CD14-positive monocyte (primary cell): ENCODE measurements at regions not wholly inside any gene's neighbourhood (a gene's known extent, or its start where the extent isn't known, plus 50 kb on each side); places are given as distances from the start of the nearest gene placed in this dataset.

Experiments
- DNase-seq, 3 donors: peaks; one replicate each; pipeline ENCODE4 v3.0.0-alpha.2; 2011 to 2022
- H2AFZ ChIP-seq: 2 replicates; pipeline ENCODE4 v1.6.0; 2012; ENCODE audit warnings: mild to moderate bottlenecking, low read depth, low read length, inconsistent platforms; ENCODE audit not compliant: insufficient read depth, poor library complexity, severe bottlenecking
- H3K27ac ChIP-seq, 2 donors: 1 replicate in 1 of 2; 2 replicates in 1 of 2; pipeline ENCODE4 v1.5.1; 2012 to 2013; ENCODE audit warnings: low read length in 2 of 2, control low read depth in 1 of 2, inconsistent platforms in 1 of 2, low read depth in 1 of 2, mild to moderate bottlenecking in 1 of 2
- H3K27me3 ChIP-seq, 2 donors: one replicate each; pipeline versions ENCODE4 v1.6.0 to v1.6.1; 2011 to 2013; ENCODE audit warnings: low read length in 2 of 2; ENCODE audit not compliant: control insufficient read depth in 2 of 2, insufficient read depth in 2 of 2
- H3K36me3 ChIP-seq, 2 donors: replicated peaks in 1 of 2; 1 replicate in 1 of 2; 2 replicates in 1 of 2; pipeline versions ENCODE4 v1.5.1 to v1.6.1; 2012 to 2013; ENCODE audit warnings: low read length in 2 of 2, control low read depth in 1 of 2, inconsistent platforms in 1 of 2, mild to moderate bottlenecking in 1 of 2; ENCODE audit not compliant: insufficient read depth in 2 of 2, control insufficient read depth in 1 of 2
- H3K4me1 ChIP-seq, 2 donors: 1 replicate in 1 of 2; 2 replicates in 1 of 2; pipeline versions ENCODE4 v1.5.1 to v1.6.1; 2012 to 2013; ENCODE audit warnings: low read length in 2 of 2, control low read depth in 1 of 2, inconsistent platforms in 1 of 2, mild to moderate bottlenecking in 1 of 2, moderate library complexity in 1 of 2; ENCODE audit not compliant: insufficient read depth in 2 of 2, control insufficient read depth in 1 of 2
- H3K4me2 ChIP-seq: replicated peaks from 2 replicates; pipeline ENCODE3; 2012; ENCODE audit warnings: low read length, moderate library complexity, mild to moderate bottlenecking; ENCODE audit not compliant: poor library complexity, severe bottlenecking; ENCODE audit errors: extremely low read depth
- H3K4me3 ChIP-seq, 3 experiments: fragments of 200-600 bp in 1 of 3; sonication (generic) in 1 of 3; replicated peaks in 1 of 3; 1 replicate in 2 of 3; 2 replicates in 1 of 3; pipeline ENCODE4 v1.5.1; 2011 to 2013; ENCODE audit warnings: low read length in 3 of 3, mild to moderate bottlenecking in 3 of 3, control low read depth in 2 of 3, low read depth in 2 of 3, inconsistent platforms in 1 of 3, moderate library complexity in 1 of 3
- H3K79me2 ChIP-seq: 2 replicates; pipeline ENCODE4 v1.6.0; 2012; ENCODE audit warnings: mild to moderate bottlenecking, control low read depth, inconsistent platforms, low read length, moderate library complexity; ENCODE audit not compliant: insufficient read depth
- H3K9ac ChIP-seq: 2 replicates; pipeline ENCODE4 v1.6.0; 2017; ENCODE audit warnings: low read length, mild to moderate bottlenecking; ENCODE audit not compliant: insufficient read depth, poor library complexity, severe bottlenecking
- H3K9me3 ChIP-seq, 2 donors: replicated peaks in 1 of 2; 1 replicate in 1 of 2; 2 replicates in 1 of 2; pipeline versions ENCODE4 v1.5.1 to v1.6.1; 2012 to 2013; ENCODE audit warnings: low read length in 2 of 2, control low read depth in 1 of 2; ENCODE audit not compliant: control insufficient read depth in 1 of 2, insufficient read depth in 1 of 2
- H4K20me1 ChIP-seq: 2 replicates; pipeline ENCODE4 v1.6.0; 2012; ENCODE audit warnings: mild to moderate bottlenecking, low read length, control low read depth, moderate library complexity; ENCODE audit not compliant: insufficient read depth
- H3K27ac Mint-ChIP-seq, 7 donors: one replicate each; pipeline ENCODE4 v1.8.0; 2020; ENCODE audit warnings: mild to moderate bottlenecking in 7 of 7, mixed read lengths in 7 of 7, moderate library complexity in 6 of 7, inconsistent platforms in 2 of 7
- H3K27me3 Mint-ChIP-seq, 3 donors: one replicate each; pipeline ENCODE4 v1.8.0; 2021 to 2022; ENCODE audit warnings: low read depth in 3 of 3, mild to moderate bottlenecking in 3 of 3, mixed read lengths in 3 of 3, moderate library complexity in 3 of 3, inconsistent platforms in 1 of 3
- H3K36me3 Mint-ChIP-seq, 2 donors: one replicate each; pipeline ENCODE4 v1.8.0; 2020; ENCODE audit warnings: mixed read lengths in 2 of 2, inconsistent platforms in 1 of 2, mild to moderate bottlenecking in 1 of 2
- H3K4me1 Mint-ChIP-seq: one replicate; pipeline ENCODE4 v1.8.0; 2020; ENCODE audit warnings: mild to moderate bottlenecking, mixed read lengths
- H3K4me3 Mint-ChIP-seq, 2 donors: one replicate each; pipeline ENCODE4 v1.8.0; 2020; ENCODE audit warnings: mild to moderate bottlenecking in 2 of 2, mixed read lengths in 2 of 2, moderate library complexity in 1 of 2
- H3K9me3 Mint-ChIP-seq, 7 donors: one replicate each; pipeline ENCODE4 v1.8.0; 2020 to 2022; ENCODE audit warnings: mixed read lengths in 7 of 7, mild to moderate bottlenecking in 6 of 7, moderate library complexity in 6 of 7, inconsistent platforms in 2 of 7
- CTCF ChIP-seq: fragments of 200-600 bp; IDR thresholded peaks from one replicate; pipeline ENCODE4 v1.8.0; 2022; ENCODE audit warnings: antibody characterized with exemption, mild to moderate bottlenecking
- WGBS: methylation state at CpG from one replicate; pipeline ENCODE4 v1.1.5; 2013; ENCODE audit warnings: missing lambda C conversion rate; ENCODE audit not compliant: insufficient coverage; 5-methylcytosine and 5-hydroxymethylcytosine counted together
- intact Hi-C, 2 donors: fragments of 100-400 bp; cut with micrococcal nuclease; formaldehyde crosslinking; loops; one replicate each; pipeline versions ENCODE4 v1.15.0 to v1.15.1; 2023

DNA sequence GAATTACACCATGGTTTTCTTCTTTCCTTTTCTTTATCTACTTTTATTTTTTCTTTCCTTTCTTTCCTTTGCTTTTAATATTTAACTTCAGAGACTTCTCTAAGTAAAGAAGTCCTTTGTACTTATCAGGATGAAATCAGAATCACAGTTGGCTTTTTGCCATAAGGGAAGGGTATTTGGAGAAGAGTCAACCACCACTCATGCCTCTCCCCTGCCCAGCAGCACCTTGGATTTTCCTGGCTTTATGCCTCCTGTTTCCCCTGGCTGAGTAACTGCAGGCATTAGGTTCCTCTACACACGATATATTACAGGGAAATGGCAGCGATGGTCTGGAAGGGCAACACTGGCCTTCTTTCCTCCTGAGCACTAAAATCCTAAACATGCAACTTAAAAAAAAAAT lies 266.4 kb upstream of the CAND1 start:
- H3K4me1 Mint-ChIP-seq = peaks cover 3% of the 10 kb centered on the region
- no peak overlapping the region for H2AFZ ChIP-seq
- H3K36me3 Mint-ChIP-seq = no peaks in the 10 kb centered on the region
- no peak overlapping the region for H3K4me3 ChIP-seq
- no peak for TF ChIP-seq CTCF
- peaks cover 0 to 2% (median 0%) of the 10 kb centered on the region in 7 donors for H3K9me3 Mint-ChIP-seq
- no peaks in the 10 kb centered on the region for H4K20me1 ChIP-seq
- 86% methylated on average over 2 of the region's 2 CpGs for WGBS
- no peak overlapping the region for H3K27ac Mint-ChIP-seq
- no peak overlapping the region for H3K27ac ChIP-seq
- no peaks in the 10 kb centered on the region for H3K27me3 ChIP-seq
- H3K4me1 ChIP-seq = no peaks in the 10 kb centered on the region
- peaks cover 0 to 2% (median 0%) of the 10 kb centered on the region in 3 donors for H3K27me3 Mint-ChIP-seq
- H3K9ac ChIP-seq = no peak overlapping the region
- H3K79me2 ChIP-seq = no peaks in the 10 kb centered on the region
- intact Hi-C loops = no loop called here
- DNase-seq = no peak
- no peak overlapping the region for H3K4me2 ChIP-seq
- H3K4me3 Mint-ChIP-seq = no peak overlapping the region
- no peaks in the 10 kb centered on the region for H3K9me3 ChIP-seq
- no peaks in the 10 kb centered on the region for H3K36me3 ChIP-seq

GRCh38 chr12:67006610-67007009 lies 262.5 kb upstream of the CAND1 start:
- no peak overlapping the region for H3K27ac ChIP-seq
- no peak overlapping the region for H3K4me3 ChIP-seq
- no peak overlapping the region for H2AFZ ChIP-seq
- no peaks in the 10 kb centered on the region for H4K20me1 ChIP-seq
- H3K27me3 ChIP-seq = no peaks in the 10 kb centered on the region
- H3K4me1 ChIP-seq = no peaks in the 10 kb centered on the region
- H3K36me3 ChIP-seq = no peaks in the 10 kb centered on the region
- Mint-ChIP-seq H3K4me3 (no peak overlapping the region), H3K4me1 (no peaks in the 10 kb centered on the region), H3K27me3 (peaks cover 0 to 2% (median 0%) of the 10 kb centered on the region in 3 donors), H3K9me3 (peaks cover 0 to 2% (median 0%) of the 10 kb centered on the region in 7 donors), H3K27ac (peak overlapping the region in 1 of 7 donors; percentile 76), H3K36me3 (no peaks in the 10 kb centered on the region)
- no peak overlapping the region for H3K4me2 ChIP-seq
- DNase-seq = no peak
- 71% methylated on average over 1 of the region's 2 CpGs for WGBS
- intact Hi-C loops = no loop called here
- no peak for TF ChIP-seq CTCF
- no peaks in the 10 kb centered on the region for H3K79me2 ChIP-seq
- no peaks in the 10 kb centered on the region for H3K9me3 ChIP-seq
- H3K9ac ChIP-seq = no peak overlapping the region
